ENCODE measurements at regions not wholly inside any gene's neighbourhood (a gene's known extent, or its start where the extent isn't known, plus 50 kb on each side); places are given as distances from the start of the nearest gene placed in this dataset.

GRCh38 chr7:120181499-120181898 lies 91.5 kb upstream of the KCND2 start:
- no peak overlapping the region for H3K56ac ChIP-seq (ENCODE audit: extremely low read depth, insufficient read depth, low read length)

More at GRCh38 chr7:120181499-120181898, 91.5 kb upstream of the KCND2 start:
- CTCF ChIA-PET = no interaction called here
- no peaks in the 10 kb centered on the region for H4K20me1 ChIP-seq (ENCODE audit: insufficient read depth, low read length)
- H3K9me1 ChIP-seq (ENCODE audit: insufficient read depth, low read length) = no peaks in the 10 kb centered on the region
- no peaks in the 10 kb centered on the region for H3K79me1 ChIP-seq (ENCODE audit: low read depth in 1 of 2, low read length in 2 of 2)
- H3K36me3 ChIP-seq (ENCODE audit: control insufficient read depth, insufficient read depth, low read length) = no peaks in the 10 kb centered on the region
- dilution Hi-C loops (cut with HindIII; ENCODE audit: low sequenced_read_pairs, unreplicated experiment) = no loop called here
- no peaks in the 10 kb centered on the region for H3K4me1 ChIP-seq (ENCODE audit: control insufficient read depth, insufficient read depth, low read length)
- H3K27me3 ChIP-seq (ENCODE audit: control insufficient read depth, insufficient read depth, low read length) = no peaks in the 10 kb centered on the region
- H2AK9ac ChIP-seq (replicated peaks; ENCODE audit: low read depth, low read length, poor library complexity) = no peak overlapping the region
- in situ Hi-C loops (cut with MboI; ENCODE audit: low sequenced_read_pairs) = no loop called here
- H3K9me3 ChIP-seq (ENCODE audit: control insufficient read depth, insufficient read depth, low read length) = no peaks in the 10 kb centered on the region
- H3K14ac ChIP-seq (replicated peaks; ENCODE audit: low read depth, low read length) = no peak overlapping the region
- no peak overlapping the region for H2BK120ac ChIP-seq (ENCODE audit: low read depth, low read length)
- ATAC-seq (ENCODE audit: low read depth) (no peak), DNase-seq (no peak)
- no peak overlapping the region for H3K23ac ChIP-seq (ENCODE audit: low read depth, low read length)
- H3K4me3 ChIP-seq (ENCODE audit: insufficient read depth, low read depth, low read length) = no peak overlapping the region
- H3K4me2 ChIP-seq (ENCODE audit: low read depth, low read length) = no peak overlapping the region
- no peak overlapping the region for H4K8ac ChIP-seq (ENCODE audit: low read depth in 2 of 2, low read length in 2 of 2)
- H2AK5ac ChIP-seq (ENCODE audit: low read depth, low read length) = no peak overlapping the region
- H4K91ac ChIP-seq (ENCODE audit: insufficient read depth, low read depth, low read length) = no peak overlapping the region
- POLR2A ChIA-PET (ENCODE audit: unreplicated experiment) = no interaction called here
- no peak overlapping the region for H2BK15ac ChIP-seq (ENCODE audit: low read depth, low read length)
- H3K9ac ChIP-seq (ENCODE audit: low read depth, low read length) = no peak overlapping the region
- BruUV-seq (replicated peaks) = no TSS peak
- H3K4ac ChIP-seq (ENCODE audit: low read depth, low read length) = no peak overlapping the region
- H4K5ac ChIP-seq (ENCODE audit: low read depth, low read length) = no peak overlapping the region
- H3K27ac ChIP-seq (ENCODE audit: insufficient read depth, low read length) = no peak overlapping the region
- no peak for TF ChIP-seq FOS (IDR thresholded peaks at IDR 0.05; ENCODE audit: low read depth, low read length)
- TF ChIP-seq RFX5 (IDR thresholded peaks at IDR 0.05; ENCODE audit: low read depth, low read length) = no peak
- TF ChIP-seq CEBPB (IDR thresholded peaks at IDR 0.05; ENCODE audit: low read depth, low read length) = no peak
- TF ChIP-seq, protein P1, sequence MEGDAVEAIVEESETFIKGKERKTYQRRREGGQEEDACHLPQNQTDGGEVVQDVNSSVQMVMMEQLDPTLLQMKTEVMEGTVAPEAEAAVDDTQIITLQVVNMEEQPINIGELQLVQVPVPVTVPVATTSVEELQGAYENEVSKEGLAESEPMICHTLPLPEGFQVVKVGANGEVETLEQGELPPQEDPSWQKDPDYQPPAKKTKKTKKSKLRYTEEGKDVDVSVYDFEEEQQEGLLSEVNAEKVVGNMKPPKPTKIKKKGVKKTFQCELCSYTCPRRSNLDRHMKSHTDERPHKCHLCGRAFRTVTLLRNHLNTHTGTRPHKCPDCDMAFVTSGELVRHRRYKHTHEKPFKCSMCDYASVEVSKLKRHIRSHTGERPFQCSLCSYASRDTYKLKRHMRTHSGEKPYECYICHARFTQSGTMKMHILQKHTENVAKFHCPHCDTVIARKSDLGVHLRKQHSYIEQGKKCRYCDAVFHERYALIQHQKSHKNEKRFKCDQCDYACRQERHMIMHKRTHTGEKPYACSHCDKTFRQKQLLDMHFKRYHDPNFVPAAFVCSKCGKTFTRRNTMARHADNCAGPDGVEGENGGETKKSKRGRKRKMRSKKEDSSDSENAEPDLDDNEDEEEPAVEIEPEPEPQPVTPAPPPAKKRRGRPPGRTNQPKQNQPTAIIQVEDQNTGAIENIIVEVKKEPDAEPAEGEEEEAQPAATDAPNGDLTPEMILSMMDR (conservative IDR thresholded peaks at IDR 0.05; ENCODE audit: low read depth, low read length) = no peak
- TF ChIP-seq CHD1 (IDR thresholded peaks at IDR 0.05; ENCODE audit: low read depth, low read length) = no peak
- no peak overlapping the region for H3K18ac ChIP-seq (ENCODE audit: low read depth, low read length)
- intact Hi-C loops (cut with micrococcal nuclease) = no loop called here
- no peak overlapping the region for H2BK20ac ChIP-seq (ENCODE audit: low read depth, low read length)
- H2AFZ ChIP-seq (replicated peaks; ENCODE audit: low read length, poor library complexity) = no peak overlapping the region
- no peak overlapping the region for H2BK5ac ChIP-seq (ENCODE audit: low read depth, low read length, poor library complexity, severe bottlenecking)

All from IMR-90 (cell line).